ENCODE measurements at regions not wholly inside any gene's neighbourhood (a gene's known extent, or its start where the extent isn't known, plus 50 kb on each side); places are given as distances from the start of the nearest gene placed in this dataset.

DNA sequence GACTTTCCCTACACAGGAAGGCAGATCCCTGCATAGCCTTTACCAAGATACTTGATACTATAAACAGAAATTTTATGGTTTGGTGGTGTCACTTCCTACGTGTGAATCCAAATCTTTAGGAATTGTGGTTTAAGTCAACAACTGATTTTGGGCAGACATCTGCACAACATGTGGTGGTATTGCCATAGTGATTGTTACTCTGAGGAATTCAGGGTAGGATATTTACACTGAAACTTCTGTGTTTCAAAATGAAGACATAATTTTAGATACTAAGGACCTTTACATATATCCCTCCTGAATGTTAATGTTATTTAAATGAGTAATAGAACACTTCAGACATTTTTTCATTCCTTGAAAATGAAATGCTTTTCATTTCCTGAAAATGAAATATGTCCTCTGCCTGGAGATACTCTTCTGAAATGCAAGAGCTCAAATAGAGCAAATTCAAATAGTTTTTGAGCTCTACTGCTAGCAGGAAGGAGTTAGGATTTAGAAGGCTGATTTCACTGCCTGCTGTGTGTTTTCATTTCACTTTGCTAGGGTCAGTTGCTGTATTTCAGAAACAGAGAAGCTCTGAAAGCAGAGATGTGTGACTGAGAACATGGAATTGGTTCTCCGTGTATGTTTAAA is 77.2 kb downstream of the MDH1 start:
- Histone ChIP-seq H3K27ac (ENCODE audit: low read length) (no peak overlapping the region), H3F3A (ENCODE audit: insufficient read depth, low read length, poor library complexity, severe bottlenecking) (no peaks in the 10 kb centered on the region), H3K9me2 (ENCODE audit: insufficient read depth, low read length) (no peaks in the 10 kb centered on the region), H3K27me3 (ENCODE audit: insufficient read depth, low read depth, low read length) (no peaks in the 10 kb centered on the region), H3K9ac (ENCODE audit: low read length) (no peak overlapping the region), H3K9me3 (ENCODE audit: low read length) (no peaks in the 10 kb centered on the region), H3K4me2 (ENCODE audit: low read length) (no peak overlapping the region), H4K20me1 (ENCODE audit: insufficient read depth) (no peaks in the 10 kb centered on the region), H3K79me2 (replicated peaks; ENCODE audit: insufficient read depth, low read length) (no peaks in the 10 kb centered on the region), H2AFZ (ENCODE audit: low read depth, low read length) (no peak overlapping the region), H3K36me3 (ENCODE audit: insufficient read depth, low read length) (no peaks in the 10 kb centered on the region), H3K4me3 (ENCODE audit: low read length) (no peak overlapping the region)
- TF ChIP-seq SMC3 (conservative IDR thresholded peaks at IDR 0.05; ENCODE audit: poor library complexity) (no peak), EP300 (conservative IDR thresholded peaks at IDR 0.05; ENCODE audit: poor library complexity, severe bottlenecking) (no peak), RAD21 (conservative IDR thresholded peaks at IDR 0.05) (no peak), EZH2 (IDR thresholded peaks at IDR 0.05; ENCODE audit: borderline replicate concordance, insufficient read depth, low read length, poor library complexity, severe bottlenecking) (no peak), TAF1 (IDR thresholded peaks at IDR 0.05; ENCODE audit: low read depth) (no peak)
- TF ChIP-seq, protein P1, sequence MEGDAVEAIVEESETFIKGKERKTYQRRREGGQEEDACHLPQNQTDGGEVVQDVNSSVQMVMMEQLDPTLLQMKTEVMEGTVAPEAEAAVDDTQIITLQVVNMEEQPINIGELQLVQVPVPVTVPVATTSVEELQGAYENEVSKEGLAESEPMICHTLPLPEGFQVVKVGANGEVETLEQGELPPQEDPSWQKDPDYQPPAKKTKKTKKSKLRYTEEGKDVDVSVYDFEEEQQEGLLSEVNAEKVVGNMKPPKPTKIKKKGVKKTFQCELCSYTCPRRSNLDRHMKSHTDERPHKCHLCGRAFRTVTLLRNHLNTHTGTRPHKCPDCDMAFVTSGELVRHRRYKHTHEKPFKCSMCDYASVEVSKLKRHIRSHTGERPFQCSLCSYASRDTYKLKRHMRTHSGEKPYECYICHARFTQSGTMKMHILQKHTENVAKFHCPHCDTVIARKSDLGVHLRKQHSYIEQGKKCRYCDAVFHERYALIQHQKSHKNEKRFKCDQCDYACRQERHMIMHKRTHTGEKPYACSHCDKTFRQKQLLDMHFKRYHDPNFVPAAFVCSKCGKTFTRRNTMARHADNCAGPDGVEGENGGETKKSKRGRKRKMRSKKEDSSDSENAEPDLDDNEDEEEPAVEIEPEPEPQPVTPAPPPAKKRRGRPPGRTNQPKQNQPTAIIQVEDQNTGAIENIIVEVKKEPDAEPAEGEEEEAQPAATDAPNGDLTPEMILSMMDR (IDR thresholded peaks at IDR 0.05; ENCODE audit: poor library complexity, severe bottlenecking) = no peak

DNA sequence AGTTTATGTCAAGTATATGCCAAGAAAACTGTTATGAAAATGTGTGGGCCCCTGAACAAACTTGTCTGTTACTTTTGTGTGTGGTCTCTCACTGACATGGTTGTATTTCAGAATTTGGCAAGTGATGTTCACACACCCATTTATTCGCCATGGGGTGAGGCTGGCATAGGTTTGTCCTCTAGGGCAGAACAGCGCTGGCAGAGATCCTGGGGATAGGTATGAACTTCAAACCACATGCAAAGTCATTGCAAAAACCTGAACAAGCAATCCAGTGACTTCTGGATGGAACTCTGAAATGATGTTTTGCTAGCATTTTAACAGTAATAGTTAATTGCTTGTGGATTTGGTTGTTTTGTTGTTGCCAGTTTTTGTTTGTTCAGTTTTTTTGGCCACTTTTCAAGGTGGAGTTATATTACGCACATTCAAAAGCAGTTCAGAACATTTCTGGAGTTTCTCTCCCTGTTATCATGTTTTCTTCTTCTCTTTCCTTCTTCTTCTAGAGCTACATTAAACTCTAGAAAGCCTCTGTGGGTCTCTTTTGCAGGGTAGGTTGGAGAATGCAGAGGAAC is 78.5 kb downstream of the MDH1 start:
- no peaks in the 10 kb centered on the region for H3K27me3 ChIP-seq (ENCODE audit: insufficient read depth, low read depth, low read length)
- H3K9me3 ChIP-seq (ENCODE audit: low read length) = no peaks in the 10 kb centered on the region
- no peaks in the 10 kb centered on the region for H3K9me2 ChIP-seq (ENCODE audit: insufficient read depth, low read length)
- no peaks in the 10 kb centered on the region for H4K20me1 ChIP-seq (ENCODE audit: insufficient read depth)
- H3K27ac ChIP-seq (ENCODE audit: low read length) = no peak overlapping the region
- H3K79me2 ChIP-seq (replicated peaks; ENCODE audit: insufficient read depth, low read length) = no peaks in the 10 kb centered on the region
- no peak overlapping the region for H3K4me3 ChIP-seq (ENCODE audit: low read length)
- H3K4me2 ChIP-seq (ENCODE audit: low read length) = no peak overlapping the region
- H3K9ac ChIP-seq (ENCODE audit: low read length) = no peak overlapping the region
- no peak overlapping the region for H2AFZ ChIP-seq (ENCODE audit: low read depth, low read length)
- H3K36me3 ChIP-seq (ENCODE audit: insufficient read depth, low read length) = no peaks in the 10 kb centered on the region
- no peaks in the 10 kb centered on the region for H3F3A ChIP-seq (ENCODE audit: insufficient read depth, low read length, poor library complexity, severe bottlenecking)
- TF ChIP-seq, protein P2, sequence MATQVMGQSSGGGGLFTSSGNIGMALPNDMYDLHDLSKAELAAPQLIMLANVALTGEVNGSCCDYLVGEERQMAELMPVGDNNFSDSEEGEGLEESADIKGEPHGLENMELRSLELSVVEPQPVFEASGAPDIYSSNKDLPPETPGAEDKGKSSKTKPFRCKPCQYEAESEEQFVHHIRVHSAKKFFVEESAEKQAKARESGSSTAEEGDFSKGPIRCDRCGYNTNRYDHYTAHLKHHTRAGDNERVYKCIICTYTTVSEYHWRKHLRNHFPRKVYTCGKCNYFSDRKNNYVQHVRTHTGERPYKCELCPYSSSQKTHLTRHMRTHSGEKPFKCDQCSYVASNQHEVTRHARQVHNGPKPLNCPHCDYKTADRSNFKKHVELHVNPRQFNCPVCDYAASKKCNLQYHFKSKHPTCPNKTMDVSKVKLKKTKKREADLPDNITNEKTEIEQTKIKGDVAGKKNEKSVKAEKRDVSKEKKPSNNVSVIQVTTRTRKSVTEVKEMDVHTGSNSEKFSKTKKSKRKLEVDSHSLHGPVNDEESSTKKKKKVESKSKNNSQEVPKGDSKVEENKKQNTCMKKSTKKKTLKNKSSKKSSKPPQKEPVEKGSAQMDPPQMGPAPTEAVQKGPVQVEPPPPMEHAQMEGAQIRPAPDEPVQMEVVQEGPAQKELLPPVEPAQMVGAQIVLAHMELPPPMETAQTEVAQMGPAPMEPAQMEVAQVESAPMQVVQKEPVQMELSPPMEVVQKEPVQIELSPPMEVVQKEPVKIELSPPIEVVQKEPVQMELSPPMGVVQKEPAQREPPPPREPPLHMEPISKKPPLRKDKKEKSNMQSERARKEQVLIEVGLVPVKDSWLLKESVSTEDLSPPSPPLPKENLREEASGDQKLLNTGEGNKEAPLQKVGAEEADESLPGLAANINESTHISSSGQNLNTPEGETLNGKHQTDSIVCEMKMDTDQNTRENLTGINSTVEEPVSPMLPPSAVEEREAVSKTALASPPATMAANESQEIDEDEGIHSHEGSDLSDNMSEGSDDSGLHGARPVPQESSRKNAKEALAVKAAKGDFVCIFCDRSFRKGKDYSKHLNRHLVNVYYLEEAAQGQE (IDR thresholded peaks at IDR 0.05; ENCODE audit: borderline replicate concordance) = no peak
- no peak for TF ChIP-seq SMC3 (conservative IDR thresholded peaks at IDR 0.05; ENCODE audit: poor library complexity)
- no peak for TF ChIP-seq MXI1 (conservative IDR thresholded peaks at IDR 0.05; ENCODE audit: poor library complexity, severe bottlenecking)
- no peak for TF ChIP-seq TAF1 (IDR thresholded peaks at IDR 0.05; ENCODE audit: low read depth)
- no peak for TF ChIP-seq POLR2AphosphoS5 (IDR thresholded peaks at IDR 0.05)
- TF ChIP-seq EZH2 (IDR thresholded peaks at IDR 0.05; ENCODE audit: borderline replicate concordance, insufficient read depth, low read length, poor library complexity, severe bottlenecking) = no peak
- no peak for TF ChIP-seq RAD21 (conservative IDR thresholded peaks at IDR 0.05)

All from neural cell (in vitro differentiated cells).